Fibroblast of the aortic adventitia (primary cell): ENCODE measurements at regions not wholly inside any gene's neighbourhood (a gene's known extent, or its start where the extent isn't known, plus 50 kb on each side); places are given as distances from the start of the nearest gene placed in this dataset.
A peak's percentile ranks its signal among the peaks of the same experiment; 100 is the strongest.

Experiments used
- DNase-seq: peaks from one replicate; pipeline ENCODE4 v3.0.0-alpha.2; 2010; ENCODE audit warnings: low read depth
- H3K4me3 ChIP-seq: 2 replicates; pipeline ENCODE4 v1.5.1; 2011; ENCODE audit warnings: low read depth, mild to moderate bottlenecking, control low read depth, low read length, moderate library complexity
- CTCF ChIP-seq: IDR thresholded peaks from 2 replicates; pipeline ENCODE4 v1.5.1; 2011; ENCODE audit warnings: mild to moderate bottlenecking, low read length, control low read depth, inconsistent platforms; ENCODE audit not compliant: insufficient read depth

GRCh38 chr15:56821721-56822425, 88.6 kb upstream of the ZNF280D start:
- peak; percentile 74 for TF ChIP-seq CTCF
- H3K4me3 ChIP-seq, result no peak overlapping the region
- DNase-seq, result peak; percentile 79

- no peak overlapping the region for H3K4me3 ChIP-seq
- no peak for DNase-seq
- no peak for TF ChIP-seq CTCF
These were observed 87.0 kb upstream of the ZNF280D start for GRCh38 chr15:56820333-56820732.

- no peak overlapping the region for H3K4me3 ChIP-seq
- peak; percentile 15 for DNase-seq
- TF ChIP-seq CTCF, result no peak
These were observed 84.2 kb upstream of the ZNF280D start for GRCh38 chr15:56817321-56818080.

- DNase-seq, result peak; percentile 10
- H3K4me3 ChIP-seq, result no peak overlapping the region
- no peak for TF ChIP-seq CTCF
These were observed 83.5 kb upstream of the ZNF280D start for GRCh38 chr15:56816781-56817180.

GRCh38 chr15:56815247-56815646, 81.9 kb upstream of the ZNF280D start:
- TF ChIP-seq CTCF, result no peak
- no peak overlapping the region for H3K4me3 ChIP-seq
- no peak for DNase-seq

GRCh38 chr15:56814429-56814828, 81.1 kb upstream of the ZNF280D start:
- TF ChIP-seq CTCF, result no peak
- no peak for DNase-seq
- H3K4me3 ChIP-seq, result no peak overlapping the region
